ENCODE measurements at regions not wholly inside any gene's neighbourhood (a gene's known extent, or its start where the extent isn't known, plus 50 kb on each side); places are given as distances from the start of the nearest gene placed in this dataset.
A peak's percentile ranks its signal among the peaks of the same experiment; 100 is the strongest.

DNA sequence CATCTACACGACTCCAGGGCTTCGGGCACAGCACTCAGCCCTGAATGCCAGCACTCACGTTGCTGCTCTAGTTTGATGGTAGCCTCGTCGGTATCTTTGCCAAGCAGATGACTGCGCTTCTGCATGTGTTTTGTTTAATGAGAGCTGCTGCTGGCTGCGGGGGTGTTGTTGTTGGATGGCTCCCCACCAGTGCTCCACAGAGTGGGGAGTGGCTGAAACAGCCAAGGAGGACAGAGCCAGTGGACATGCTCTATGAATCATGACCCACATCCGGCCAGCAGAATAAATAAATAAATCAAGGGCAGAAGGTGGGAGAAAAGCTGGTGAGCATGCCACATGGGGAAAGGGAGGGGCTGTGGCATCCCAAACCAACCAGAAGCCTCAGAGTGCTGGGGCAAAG, 131.2 kb upstream of the SOX11 start:
- peak; percentile 88 for DNase-seq
- TF ChIP-seq, protein P1, sequence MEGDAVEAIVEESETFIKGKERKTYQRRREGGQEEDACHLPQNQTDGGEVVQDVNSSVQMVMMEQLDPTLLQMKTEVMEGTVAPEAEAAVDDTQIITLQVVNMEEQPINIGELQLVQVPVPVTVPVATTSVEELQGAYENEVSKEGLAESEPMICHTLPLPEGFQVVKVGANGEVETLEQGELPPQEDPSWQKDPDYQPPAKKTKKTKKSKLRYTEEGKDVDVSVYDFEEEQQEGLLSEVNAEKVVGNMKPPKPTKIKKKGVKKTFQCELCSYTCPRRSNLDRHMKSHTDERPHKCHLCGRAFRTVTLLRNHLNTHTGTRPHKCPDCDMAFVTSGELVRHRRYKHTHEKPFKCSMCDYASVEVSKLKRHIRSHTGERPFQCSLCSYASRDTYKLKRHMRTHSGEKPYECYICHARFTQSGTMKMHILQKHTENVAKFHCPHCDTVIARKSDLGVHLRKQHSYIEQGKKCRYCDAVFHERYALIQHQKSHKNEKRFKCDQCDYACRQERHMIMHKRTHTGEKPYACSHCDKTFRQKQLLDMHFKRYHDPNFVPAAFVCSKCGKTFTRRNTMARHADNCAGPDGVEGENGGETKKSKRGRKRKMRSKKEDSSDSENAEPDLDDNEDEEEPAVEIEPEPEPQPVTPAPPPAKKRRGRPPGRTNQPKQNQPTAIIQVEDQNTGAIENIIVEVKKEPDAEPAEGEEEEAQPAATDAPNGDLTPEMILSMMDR (IDR thresholded peaks at IDR 0.05; ENCODE audit: low read depth, low read length, missing control alignments), result no peak
- H3K36me3 ChIP-seq (replicated peaks), result no peaks in the 10 kb centered on the region
- H3K27ac ChIP-seq, result no peak overlapping the region
- peak overlapping the region; percentile 15 for H3K4me3 ChIP-seq (ENCODE audit: low read depth, low read length)
- no peaks in the 10 kb centered on the region for H3K27me3 ChIP-seq (replicated peaks)
- in situ Hi-C loops (cut with HindIII; ENCODE audit: low pct_ligation_motif_present, low sequenced_read_pairs), result no loop called here

DNA sequence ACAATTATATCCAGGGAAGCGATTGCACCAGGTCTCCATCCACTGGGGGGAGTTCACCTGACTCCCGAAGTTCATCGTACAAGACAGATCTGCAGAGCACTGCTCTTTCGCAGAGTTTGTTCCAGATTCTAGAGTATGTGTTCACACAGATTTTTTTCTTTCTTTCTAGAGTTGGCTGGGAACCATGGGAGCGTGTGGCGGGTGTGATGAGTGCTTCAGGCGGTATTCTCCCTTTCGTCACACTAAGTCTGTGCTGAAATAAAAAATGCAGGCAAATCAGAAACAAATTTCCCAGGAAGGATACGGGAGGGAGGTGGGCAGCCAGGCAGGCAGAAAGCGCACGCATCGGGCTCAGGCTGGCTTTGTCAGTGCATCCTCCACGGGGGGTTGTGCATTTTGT, 129.8 kb upstream of the SOX11 start:
- Histone ChIP-seq H3K4me3 (ENCODE audit: low read depth, low read length) (no peak overlapping the region), H3K27ac (no peak overlapping the region), H3K36me3 (replicated peaks) (no peaks in the 10 kb centered on the region), H3K27me3 (replicated peaks) (no peaks in the 10 kb centered on the region)
- in situ Hi-C loops (cut with HindIII; ENCODE audit: low pct_ligation_motif_present, low sequenced_read_pairs), result no loop called here
- DNase-seq, result no peak
- TF ChIP-seq, protein P1 (IDR thresholded peaks at IDR 0.05; ENCODE audit: low read depth, low read length, missing control alignments), result no peak

DNA sequence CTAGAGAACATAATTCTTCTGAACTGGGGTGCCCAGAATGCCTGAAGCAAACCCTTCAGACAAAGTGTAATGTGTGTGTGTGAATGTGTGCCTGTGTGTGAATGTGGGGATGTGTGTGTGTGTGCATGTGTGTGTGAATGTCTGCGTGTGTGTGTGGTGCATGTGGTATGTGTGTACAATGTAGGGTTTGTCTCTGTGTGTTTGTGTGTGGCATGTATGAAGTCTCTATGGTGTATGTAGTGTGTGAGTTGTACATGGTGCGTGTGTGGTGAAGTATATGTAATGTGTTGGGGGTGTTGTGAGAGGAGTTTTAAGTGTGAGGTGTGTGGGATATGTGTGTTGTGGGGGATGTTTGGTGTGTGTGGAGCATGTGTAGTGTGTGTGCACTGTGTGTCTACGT, 129.3 kb upstream of the SOX11 start:
- in situ Hi-C loops (cut with HindIII; ENCODE audit: low pct_ligation_motif_present, low sequenced_read_pairs), result no loop called here
- TF ChIP-seq, protein P1 (IDR thresholded peaks at IDR 0.05; ENCODE audit: low read depth, low read length, missing control alignments), result no peak
- DNase-seq, result no peak
- H3K4me3 ChIP-seq (ENCODE audit: low read depth, low read length), result no peak overlapping the region
- no peaks in the 10 kb centered on the region for H3K27me3 ChIP-seq (replicated peaks)
- H3K36me3 ChIP-seq (replicated peaks), result no peaks in the 10 kb centered on the region
- no peak overlapping the region for H3K27ac ChIP-seq

DNA sequence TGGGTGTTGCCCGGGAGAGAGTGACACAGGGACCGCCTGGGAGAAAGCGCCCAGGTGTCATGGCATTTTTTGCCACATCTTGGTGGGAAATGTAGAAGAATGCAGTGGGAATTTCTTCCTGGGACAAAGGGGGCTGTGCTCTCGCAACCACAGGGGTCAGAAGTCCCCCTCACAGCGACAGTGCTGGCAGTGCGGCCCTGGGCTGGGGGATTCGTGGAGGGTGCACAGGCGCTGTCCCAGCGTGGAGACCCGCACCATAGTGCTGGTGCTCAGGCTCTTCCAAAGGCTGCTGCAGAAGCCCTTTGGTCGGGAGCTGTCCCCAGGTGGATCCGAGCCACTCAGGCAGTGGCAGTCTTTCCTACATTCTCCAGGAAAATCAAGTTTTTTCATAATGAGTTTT, 128.8 kb upstream of the SOX11 start:
- Histone ChIP-seq H3K36me3 (replicated peaks) (no peaks in the 10 kb centered on the region), H3K27me3 (replicated peaks) (no peaks in the 10 kb centered on the region), H3K27ac (no peak overlapping the region), H3K4me3 (ENCODE audit: low read depth, low read length) (no peak overlapping the region)
- in situ Hi-C loops (cut with HindIII; ENCODE audit: low pct_ligation_motif_present, low sequenced_read_pairs), result no loop called here
- TF ChIP-seq, protein P1 (IDR thresholded peaks at IDR 0.05; ENCODE audit: low read depth, low read length, missing control alignments), result no peak
- DNase-seq, result no peak

DNA sequence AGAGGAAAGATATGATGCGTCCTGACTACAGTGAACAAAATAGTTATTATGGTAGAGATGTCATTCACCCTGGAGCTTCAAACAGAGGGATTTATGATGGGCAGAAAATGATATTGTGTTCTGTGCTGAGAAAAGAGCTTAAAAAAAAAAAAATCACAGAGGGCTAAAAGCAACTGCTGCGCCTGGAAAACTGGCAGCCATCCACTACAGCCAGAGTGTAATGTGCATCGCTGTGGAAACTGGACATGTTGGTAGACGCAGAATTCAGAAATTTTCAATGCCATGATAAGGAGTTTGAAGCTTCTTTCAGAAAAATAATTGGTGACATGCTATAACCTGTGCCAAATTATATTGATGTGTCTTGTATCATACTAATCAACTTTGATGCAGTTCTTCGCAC, 122.9 kb upstream of the SOX11 start:
- TF ChIP-seq, protein P1 (IDR thresholded peaks at IDR 0.05; ENCODE audit: low read depth, low read length, missing control alignments), result no peak

DNA sequence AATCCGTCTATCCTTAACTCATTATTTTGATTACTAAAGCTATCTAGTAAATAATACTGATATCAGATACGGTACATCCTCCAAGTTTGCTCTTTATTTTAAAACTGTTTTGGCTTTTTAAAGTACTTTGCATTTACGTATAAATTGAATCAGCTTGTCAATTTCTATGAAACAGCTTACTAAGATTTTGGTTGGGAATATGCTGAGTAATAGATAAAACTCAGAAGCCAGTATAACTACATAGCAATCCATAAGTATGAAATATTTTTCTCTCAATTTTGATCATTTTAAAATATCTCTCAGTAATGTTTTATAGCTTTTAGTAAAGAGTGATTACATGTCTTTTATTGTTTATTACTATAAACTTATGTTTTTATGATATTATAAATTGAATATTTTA, 116.2 kb upstream of the SOX11 start:
- in situ Hi-C loops (cut with HindIII; ENCODE audit: low pct_ligation_motif_present, low sequenced_read_pairs), result no loop called here
- DNase-seq, result no peak
- H3K4me3 ChIP-seq (ENCODE audit: low read depth, low read length), result no peak overlapping the region
- TF ChIP-seq, protein P1 (IDR thresholded peaks at IDR 0.05; ENCODE audit: low read depth, low read length, missing control alignments), result no peak
- H3K36me3 ChIP-seq (replicated peaks), result no peaks in the 10 kb centered on the region
- no peak overlapping the region for H3K27ac ChIP-seq
- H3K27me3 ChIP-seq (replicated peaks), result no peaks in the 10 kb centered on the region

More for the DNA sequence above, 122.9 kb upstream of the SOX11 start:
- no peak for DNase-seq
- Histone ChIP-seq H3K27ac (no peak overlapping the region), H3K27me3 (replicated peaks) (no peaks in the 10 kb centered on the region), H3K36me3 (replicated peaks) (no peaks in the 10 kb centered on the region), H3K4me3 (ENCODE audit: low read depth, low read length) (no peak overlapping the region)
- in situ Hi-C loops (cut with HindIII; ENCODE audit: low pct_ligation_motif_present, low sequenced_read_pairs), result no loop called here
